ENCODE measurements at regions not wholly inside any gene's neighbourhood (a gene's known extent, or its start where the extent isn't known, plus 50 kb on each side); places are given as distances from the start of the nearest gene placed in this dataset.
"Not testable (repeated sequence)": the region's sequence is repeated elsewhere in the genome, so short reads cannot be mapped to it uniquely, and the experiment has no call there.

DNA sequence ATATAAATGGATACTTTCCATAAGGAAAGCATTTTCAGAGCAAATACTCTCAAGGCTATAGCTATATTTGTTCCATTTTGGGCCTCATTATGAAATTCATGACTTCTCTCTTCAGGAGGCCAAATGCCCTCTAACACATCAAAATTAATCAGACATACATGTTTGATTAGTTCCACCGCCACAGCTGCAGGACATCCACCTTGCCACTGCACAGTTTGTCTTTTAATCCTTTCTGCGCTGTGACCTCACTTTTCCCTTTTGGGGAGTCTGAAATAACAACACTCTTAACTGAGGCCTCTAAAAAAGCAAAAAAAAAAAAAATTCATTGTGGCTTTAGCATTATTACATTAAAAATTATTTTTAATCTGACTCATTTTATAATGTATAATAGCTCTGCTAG, 279.1 kb upstream of the CDH12 start:
- intact Hi-C loops (cut with DNase I; ENCODE audit: low total_unique reads) = no loop called here
- no peak for TF ChIP-seq POLR2A (IDR thresholded peaks at IDR 0.05)
- TF ChIP-seq, protein P1, sequence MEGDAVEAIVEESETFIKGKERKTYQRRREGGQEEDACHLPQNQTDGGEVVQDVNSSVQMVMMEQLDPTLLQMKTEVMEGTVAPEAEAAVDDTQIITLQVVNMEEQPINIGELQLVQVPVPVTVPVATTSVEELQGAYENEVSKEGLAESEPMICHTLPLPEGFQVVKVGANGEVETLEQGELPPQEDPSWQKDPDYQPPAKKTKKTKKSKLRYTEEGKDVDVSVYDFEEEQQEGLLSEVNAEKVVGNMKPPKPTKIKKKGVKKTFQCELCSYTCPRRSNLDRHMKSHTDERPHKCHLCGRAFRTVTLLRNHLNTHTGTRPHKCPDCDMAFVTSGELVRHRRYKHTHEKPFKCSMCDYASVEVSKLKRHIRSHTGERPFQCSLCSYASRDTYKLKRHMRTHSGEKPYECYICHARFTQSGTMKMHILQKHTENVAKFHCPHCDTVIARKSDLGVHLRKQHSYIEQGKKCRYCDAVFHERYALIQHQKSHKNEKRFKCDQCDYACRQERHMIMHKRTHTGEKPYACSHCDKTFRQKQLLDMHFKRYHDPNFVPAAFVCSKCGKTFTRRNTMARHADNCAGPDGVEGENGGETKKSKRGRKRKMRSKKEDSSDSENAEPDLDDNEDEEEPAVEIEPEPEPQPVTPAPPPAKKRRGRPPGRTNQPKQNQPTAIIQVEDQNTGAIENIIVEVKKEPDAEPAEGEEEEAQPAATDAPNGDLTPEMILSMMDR (IDR thresholded peaks at IDR 0.05) = no peak
- Histone ChIP-seq H3K27me3 (no peaks in the 10 kb centered on the region), H3K4me3 (no peak overlapping the region), H3K4me1 (no peaks in the 10 kb centered on the region), H3K27ac (no peak overlapping the region), H3K36me3 (ENCODE audit: low read depth, missing control alignments) (no peaks in the 10 kb centered on the region), H3K9me3 (no peaks in the 10 kb centered on the region)
- WGBS, 2 donors = 75 to 83% methylated on average over 2 of the region's 2 CpGs
- no peak for DNase-seq

DNA sequence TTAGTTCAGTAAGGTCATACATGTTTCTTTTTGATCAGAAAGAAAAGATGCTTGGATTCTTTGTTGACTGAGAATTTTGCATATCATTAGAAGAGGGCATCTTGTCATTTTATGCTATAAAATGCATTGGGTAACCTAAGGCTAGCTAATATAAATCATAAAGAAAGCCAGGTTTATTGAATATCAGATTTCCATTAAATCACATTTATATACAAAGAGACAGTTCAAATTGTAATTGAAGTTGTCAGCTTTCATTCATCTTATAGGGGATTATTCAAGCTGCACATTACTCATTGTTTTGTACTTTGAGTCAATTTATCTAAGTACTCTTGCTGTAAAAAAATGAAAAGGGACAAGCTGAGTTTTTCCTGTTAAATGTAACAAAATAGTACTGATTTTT, 259.1 kb upstream of the CDH12 start:
- intact Hi-C loops (cut with DNase I; ENCODE audit: low total_unique reads) = no loop called here
- H3K27ac ChIP-seq = no peak overlapping the region
- no peak overlapping the region for H3K4me3 ChIP-seq
- no peaks in the 10 kb centered on the region for H3K27me3 ChIP-seq
- no peak for DNase-seq
- no peaks in the 10 kb centered on the region for H3K9me3 ChIP-seq
- no peaks in the 10 kb centered on the region for H3K4me1 ChIP-seq
- no peak for TF ChIP-seq POLR2A (IDR thresholded peaks at IDR 0.05)
- TF ChIP-seq, protein P1 (IDR thresholded peaks at IDR 0.05) = no peak
- no peaks in the 10 kb centered on the region for H3K36me3 ChIP-seq (ENCODE audit: low read depth, missing control alignments)

DNA sequence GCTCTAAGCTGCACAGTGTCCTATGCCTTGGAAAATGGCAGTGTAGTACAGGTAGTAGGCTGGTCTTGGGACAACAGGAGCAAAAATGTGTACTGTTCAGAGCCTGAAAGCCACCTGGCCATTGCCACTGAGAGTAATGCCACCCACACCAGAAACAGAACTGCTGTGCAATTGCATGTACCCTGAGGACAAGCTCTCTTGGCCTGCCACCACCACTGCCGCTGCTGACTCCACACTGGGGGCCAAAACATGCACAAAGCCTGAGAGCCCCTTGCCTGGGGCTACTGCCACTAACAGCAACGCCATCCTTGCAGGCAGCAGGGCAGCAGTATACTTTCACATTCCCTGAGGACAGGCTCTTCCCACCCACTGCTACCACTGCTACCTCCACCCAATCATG, 251.9 kb upstream of the CDH12 start:
- H3K27me3 ChIP-seq = no peaks in the 10 kb centered on the region
- no peak overlapping the region for H3K27ac ChIP-seq
- H3K36me3 ChIP-seq (ENCODE audit: low read depth, missing control alignments) = no peaks in the 10 kb centered on the region
- TF ChIP-seq, protein P1 (IDR thresholded peaks at IDR 0.05) = no peak
- no peak for TF ChIP-seq POLR2A (IDR thresholded peaks at IDR 0.05)
- intact Hi-C loops (cut with DNase I; ENCODE audit: low total_unique reads) = no loop called here
- H3K9me3 ChIP-seq = no peaks in the 10 kb centered on the region
- no peak for DNase-seq
- no peak overlapping the region for H3K4me3 ChIP-seq
- 94% methylated on average over 2 of the region's 2 CpGs; no CpG with 5 or more reads in 1 of the 2 donors for WGBS, 2 donors
- no peaks in the 10 kb centered on the region for H3K4me1 ChIP-seq

DNA sequence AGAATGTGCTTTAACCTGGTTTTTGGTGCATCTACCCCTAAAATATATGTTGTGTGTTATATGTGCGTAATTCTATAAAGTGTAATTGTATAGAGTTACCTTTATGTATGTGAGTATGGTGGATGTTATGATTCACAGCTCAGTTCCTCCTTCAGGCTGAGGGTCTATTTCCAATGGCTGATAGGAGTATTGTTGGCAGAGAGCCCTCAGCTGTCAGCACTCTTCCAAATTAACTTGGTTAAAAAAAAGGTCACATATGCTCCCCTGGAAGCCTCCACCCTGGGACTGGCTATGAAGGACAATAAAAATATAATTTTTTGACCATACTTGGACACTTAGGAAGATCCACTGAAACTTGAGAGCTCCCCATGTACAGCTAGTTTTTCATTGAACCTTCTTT, 250.4 kb upstream of the CDH12 start:
- TF ChIP-seq, protein P1 (IDR thresholded peaks at IDR 0.05) = no peak
- TF ChIP-seq POLR2A (IDR thresholded peaks at IDR 0.05) = no peak
- no peak overlapping the region for H3K27ac ChIP-seq
- DNase-seq = no peak
- no peak overlapping the region for H3K4me3 ChIP-seq
- H3K9me3 ChIP-seq = no peaks in the 10 kb centered on the region
- intact Hi-C loops (cut with DNase I; ENCODE audit: low total_unique reads) = no loop called here
- 83 to 95% methylated on average over 1 of the region's 1 CpG for WGBS, 2 donors
- H3K4me1 ChIP-seq = no peaks in the 10 kb centered on the region
- H3K36me3 ChIP-seq (ENCODE audit: low read depth, missing control alignments) = no peaks in the 10 kb centered on the region
- no peaks in the 10 kb centered on the region for H3K27me3 ChIP-seq

DNA sequence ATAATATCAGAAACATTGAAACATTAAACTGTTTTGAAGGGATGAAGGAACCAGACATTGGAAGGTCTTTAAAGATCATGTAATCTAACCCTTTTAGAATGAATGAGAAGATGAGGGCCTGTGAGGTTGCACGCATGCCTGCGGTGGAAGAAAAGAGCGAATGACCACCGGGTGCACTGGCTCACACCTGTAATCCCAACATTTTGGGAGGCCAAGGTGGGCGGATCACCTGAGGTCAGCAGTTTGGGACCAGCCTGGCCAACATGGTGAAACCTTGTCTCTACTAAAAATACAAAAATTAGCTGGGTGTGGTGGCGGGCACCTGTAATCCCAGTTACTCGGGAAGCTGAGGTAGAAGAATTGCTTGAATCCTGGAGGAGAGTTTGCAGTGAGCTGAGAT, 242.3 kb upstream of the CDH12 start:
- intact Hi-C loops (cut with DNase I; ENCODE audit: low total_unique reads); H3K4me3 ChIP-seq: not testable (repeated sequence)
- 92 to 97% methylated on average over 7 of the region's 7 CpGs for WGBS, 2 donors

More for the DNA sequence above, 242.3 kb upstream of the CDH12 start:
- H3K36me3 ChIP-seq (ENCODE audit: low read depth, missing control alignments); H3K9me3 ChIP-seq; H3K27ac ChIP-seq; H3K4me1 ChIP-seq; DNase-seq; H3K27me3 ChIP-seq: not testable (repeated sequence)

Data from testis (tissue), 2 donors.